HG03045 (cell line): ENCODE measurements at regions not wholly inside any gene's neighbourhood (a gene's known extent, or its start where the extent isn't known, plus 50 kb on each side); places are given as distances from the start of the nearest gene placed in this dataset.
"Not testable (repeated sequence)": the region's sequence is repeated elsewhere in the genome, so short reads cannot be mapped to it uniquely, and the experiment has no call there.

ENCODE experiments used
- ATAC-seq: cut with Tn5 transposase; IDR thresholded peaks from one replicate; pipeline ENCODE4 v1.9.1; 2021; ENCODE audit warnings: mild to moderate bottlenecking, moderate library complexity; ENCODE audit not compliant: unreplicated experiment

GRCh38 chr4:170853422-170854021, 763.8 kb upstream of the AADAT start:
- ATAC-seq = peak; percentile 69

- no peak for ATAC-seq
Measured at GRCh38 chr4:170849969-170850368, 760.2 kb upstream of the AADAT start.

GRCh38 chr4:170827562-170828274, 738.0 kb upstream of the AADAT start:
- no peak for ATAC-seq

- ATAC-seq = no peak
Measured at GRCh38 chr4:170818786-170819185, 729.0 kb upstream of the AADAT start.

GRCh38 chr4:170805352-170805751, 715.6 kb upstream of the AADAT start:
- ATAC-seq = no peak

GRCh38 chr4:170804930-170805329, 715.2 kb upstream of the AADAT start:
- no peak for ATAC-seq

GRCh38 chr4:170803492-170803891, 713.7 kb upstream of the AADAT start:
- no peak for ATAC-seq

DNA sequence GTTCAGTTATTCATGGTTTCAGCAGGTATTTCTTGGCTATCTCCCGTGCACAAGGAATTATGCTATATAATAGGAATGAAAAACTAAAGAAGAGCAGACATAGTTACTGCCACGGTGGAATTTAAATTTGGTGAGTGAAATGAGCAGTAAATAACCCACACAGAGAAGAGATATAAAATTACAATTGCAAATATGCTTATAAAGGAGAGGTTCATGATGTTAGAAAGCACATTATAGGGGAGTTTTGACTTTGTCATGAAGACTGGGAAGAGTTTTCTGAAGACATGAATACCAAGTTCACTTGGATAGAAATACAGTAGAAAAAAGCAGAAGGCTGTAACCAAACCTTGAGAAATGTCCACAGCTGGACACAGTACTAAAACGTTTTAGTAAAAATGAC, 712.0 kb upstream of the AADAT start:
- no peak for ATAC-seq

DNA sequence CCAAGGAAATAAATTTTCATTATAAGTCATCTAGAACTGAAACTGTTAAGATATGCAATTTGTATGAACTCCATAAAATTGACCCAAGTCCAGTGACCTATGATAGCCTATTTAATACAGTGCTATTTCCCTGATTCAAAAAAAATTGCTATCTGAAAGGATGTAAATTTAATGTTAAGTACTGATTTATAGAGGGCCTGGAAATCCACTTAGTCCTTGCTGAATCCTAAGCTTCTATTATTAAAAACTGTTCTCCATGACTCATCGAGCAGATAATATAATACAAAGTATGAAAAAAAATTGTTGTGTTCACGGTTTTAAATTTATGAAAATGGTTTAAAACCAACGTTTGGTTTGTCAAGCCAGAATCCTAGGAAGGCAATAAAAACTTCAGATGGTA, 704.8 kb upstream of the AADAT start:
- no peak for ATAC-seq

GRCh38 chr4:170788540-170789051, 698.8 kb upstream of the AADAT start:
- ATAC-seq = not testable (repeated sequence)

DNA sequence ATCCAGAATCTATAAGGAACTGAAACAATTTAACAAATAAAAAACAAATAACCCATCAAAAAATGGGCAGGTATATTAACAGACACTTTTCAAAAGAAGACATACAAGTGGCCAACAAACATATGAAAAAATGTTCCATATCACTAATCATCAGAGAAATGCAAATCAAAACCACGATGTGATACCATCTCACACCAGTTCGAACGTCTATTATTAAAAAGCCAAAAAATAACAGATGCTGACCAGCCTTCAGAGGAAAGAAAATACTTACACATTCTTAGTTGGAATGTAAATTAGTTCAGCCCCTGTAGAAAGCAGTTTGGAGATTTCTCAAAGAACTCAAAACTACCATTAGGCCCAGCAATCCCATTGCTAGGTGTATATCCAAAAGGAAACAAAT, 687.9 kb upstream of the AADAT start:
- ATAC-seq = no peak

GRCh38 chr4:170776983-170777382, 687.2 kb upstream of the AADAT start:
- no peak for ATAC-seq

- no peak for ATAC-seq
Measured at GRCh38 chr4:170775851-170776250, 686.1 kb upstream of the AADAT start.

DNA sequence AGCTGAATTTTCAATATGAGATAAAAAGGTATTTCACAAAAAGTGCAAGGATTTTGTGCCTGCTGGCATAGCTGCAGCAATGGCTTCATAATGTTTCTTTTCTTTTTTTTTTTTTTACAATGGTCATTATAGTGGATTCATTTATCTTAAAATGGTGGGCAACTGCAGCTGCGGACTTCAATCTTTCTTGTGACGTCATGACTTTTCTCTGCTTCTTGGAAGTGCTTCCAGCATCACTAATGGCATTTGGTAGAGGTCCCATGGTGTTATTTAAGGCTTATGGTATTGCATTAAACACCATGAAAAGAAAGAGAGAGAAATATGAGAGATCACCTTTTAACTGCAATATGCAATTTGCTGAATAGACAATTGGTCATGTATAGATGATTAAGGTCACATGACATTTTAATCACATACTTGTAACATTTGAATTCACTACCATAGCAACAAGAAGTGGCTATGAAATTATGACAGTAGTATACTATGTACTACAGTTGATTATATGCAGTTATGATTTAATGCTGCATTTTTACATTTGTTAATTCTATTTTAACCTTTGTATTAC, 684.0 kb upstream of the AADAT start:
- no peak for ATAC-seq

- no peak for ATAC-seq
Measured at GRCh38 chr4:170772429-170772828, 682.7 kb upstream of the AADAT start.

DNA sequence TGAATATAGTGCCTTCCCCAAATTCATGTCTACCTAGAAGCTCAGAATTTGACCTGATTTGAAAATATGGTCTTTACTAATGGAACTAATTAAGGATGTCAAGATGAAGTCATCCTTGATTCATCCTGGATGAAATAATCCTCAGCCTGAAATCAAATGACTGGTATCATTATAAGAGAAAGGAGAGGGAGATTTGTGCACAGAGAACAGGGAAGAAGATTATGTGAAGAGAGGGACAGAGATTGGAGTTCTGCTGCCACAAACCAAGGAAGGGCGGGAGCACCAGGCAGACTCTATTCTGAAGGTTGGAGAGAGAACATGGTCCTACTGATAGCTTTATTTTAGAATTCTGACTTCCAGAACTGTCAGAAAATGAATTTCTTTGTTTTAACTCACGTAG, 680.9 kb upstream of the AADAT start:
- no peak for ATAC-seq

DNA sequence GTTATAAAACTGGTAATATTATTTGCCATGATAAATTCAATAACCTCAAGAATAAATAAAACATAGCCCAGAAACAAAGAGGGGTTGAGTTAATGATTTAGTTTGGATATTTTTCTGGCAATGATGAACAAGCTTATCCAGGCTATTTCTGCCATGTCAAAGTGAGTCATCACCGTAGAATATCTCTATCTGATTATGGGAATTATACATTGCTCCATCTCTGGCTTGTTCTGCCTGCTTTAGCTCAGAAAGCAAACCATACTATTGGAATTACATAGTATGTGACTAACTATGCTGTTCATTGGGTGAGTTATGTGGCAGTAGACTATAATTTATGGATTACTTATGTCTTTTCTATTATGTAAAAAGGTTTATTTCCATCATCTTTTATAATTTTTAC, 680.1 kb upstream of the AADAT start:
- ATAC-seq = no peak

DNA sequence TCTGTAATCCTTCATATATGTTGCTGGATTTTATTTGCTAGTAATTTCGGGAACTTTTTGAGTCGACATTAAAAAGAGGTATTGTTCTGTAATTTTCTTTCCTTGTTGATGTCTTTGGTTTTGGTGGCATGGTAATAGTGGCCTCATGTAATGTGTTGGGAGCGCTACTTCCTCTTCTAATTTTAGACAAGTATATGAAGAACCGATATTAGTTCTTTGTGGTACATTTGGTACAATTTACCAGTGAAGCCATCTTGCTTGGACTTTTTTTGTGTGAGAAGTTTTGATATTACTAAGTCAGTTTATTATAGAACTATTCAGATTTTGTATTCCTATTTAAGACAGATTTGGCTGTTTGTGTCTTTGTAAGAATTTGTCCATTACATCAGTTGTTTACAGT, 669.2 kb upstream of the AADAT start:
- no peak for ATAC-seq

- ATAC-seq = no peak
Measured at GRCh38 chr4:170750519-170750918, 660.8 kb upstream of the AADAT start.

- ATAC-seq = no peak
Measured at GRCh38 chr4:170748975-170749374, 659.2 kb upstream of the AADAT start.

- no peak for ATAC-seq
Measured at GRCh38 chr4:170743633-170744032, 653.9 kb upstream of the AADAT start.

GRCh38 chr4:170741856-170742255, 652.1 kb upstream of the AADAT start:
- ATAC-seq = no peak
